Thyroid gland (tissue), 4 donors: ENCODE measurements at regions not wholly inside any gene's neighbourhood (a gene's known extent, or its start where the extent isn't known, plus 50 kb on each side); places are given as distances from the start of the nearest gene placed in this dataset.

ENCODE experiments used
- CTCF ChIP-seq, 6 experiments: fragments of 200-600 bp in 3 of 6; fragments of 450-650 bp in 3 of 6; sonication (generic) in 3 of 6; IDR thresholded peaks; one replicate each; pipeline ENCODE4 v1.5.1; 2016 to 2019; ENCODE audit warnings: antibody characterized with exemption in 6 of 6, mild to moderate bottlenecking in 2 of 6, inconsistent platforms in 1 of 6, moderate library complexity in 1 of 6
- POLR2A ChIP-seq, 2 donors: fragments of 450-650 bp; IDR thresholded peaks; one replicate each; pipeline ENCODE4 v1.6.1; 2017; ENCODE audit warnings: antibody characterized with exemption in 2 of 2, mild to moderate bottlenecking in 2 of 2, moderate library complexity in 1 of 2

GRCh38 chr15:66884115-66884622, 181.2 kb upstream of the SMAD3 start:
- no peak for TF ChIP-seq CTCF (IDR thresholded peaks at IDR 0.05)
- no peak for TF ChIP-seq POLR2A (IDR thresholded peaks at IDR 0.05)
